Endodermal cell (in vitro differentiated cells): ENCODE measurements at regions not wholly inside any gene's neighbourhood (a gene's known extent, or its start where the extent isn't known, plus 50 kb on each side); places are given as distances from the start of the nearest gene placed in this dataset.

Experiments used
- DNase-seq: peaks from one replicate; pipeline ENCODE4 v3.0.0-alpha.2; 2017
- H3K27ac ChIP-seq: 2 replicates; pipeline ENCODE4 v1.5.1; 2013; ENCODE audit warnings: mild to moderate bottlenecking, low read depth, low read length, moderate library complexity
- H3K27me3 ChIP-seq: 2 replicates; pipeline ENCODE4 v1.6.1; 2013; ENCODE audit warnings: mild to moderate bottlenecking, low read length, moderate library complexity; ENCODE audit not compliant: insufficient read depth, control insufficient read depth, poor library complexity, severe bottlenecking
- H3K36me3 ChIP-seq: 2 replicates; pipeline ENCODE4 v1.7.0; 2013; ENCODE audit warnings: mild to moderate bottlenecking, low read length, moderate library complexity; ENCODE audit not compliant: control insufficient read depth, insufficient read depth
- H3K4me1 ChIP-seq: one replicate; pipeline ENCODE4 v1.7.0; 2013; ENCODE audit warnings: low read length; ENCODE audit not compliant: control insufficient read depth, insufficient read depth
- H3K4me3 ChIP-seq: 2 replicates; pipeline ENCODE4 v1.5.1; 2013; ENCODE audit warnings: mild to moderate bottlenecking, low read length, moderate library complexity
- H3K9ac ChIP-seq: 2 replicates; pipeline ENCODE4 v1.6.1; 2013; ENCODE audit warnings: mild to moderate bottlenecking, low read length, moderate library complexity; ENCODE audit not compliant: poor library complexity, severe bottlenecking; ENCODE audit errors: extremely low read depth
- H3K9me3 ChIP-seq: 2 replicates; pipeline ENCODE4 v1.6.1; 2013; ENCODE audit warnings: mild to moderate bottlenecking, low read length, moderate library complexity; ENCODE audit not compliant: control insufficient read depth
- H3K27ac Mint-ChIP-seq: 2 replicates; pipeline ENCODE4 v1.8.0; 2020; ENCODE audit warnings: mixed read lengths
- H3K27me3 Mint-ChIP-seq: 2 replicates; pipeline ENCODE4 v1.8.0; 2021; ENCODE audit warnings: mild to moderate bottlenecking, mixed read lengths; ENCODE audit not compliant: insufficient read depth
- H3K36me3 Mint-ChIP-seq: 2 replicates; pipeline ENCODE4 v1.8.0; 2020; ENCODE audit warnings: low read depth, mixed read lengths
- H3K4me1 Mint-ChIP-seq: 2 replicates; pipeline ENCODE4 v1.8.0; 2020; ENCODE audit warnings: mixed read lengths
- H3K4me3 Mint-ChIP-seq: 2 replicates; pipeline ENCODE4 v1.8.0; 2020; ENCODE audit warnings: mild to moderate bottlenecking, moderate library complexity, mixed read lengths
- H3K9me3 Mint-ChIP-seq: 2 replicates; pipeline ENCODE4 v1.8.0; 2020; ENCODE audit warnings: mild to moderate bottlenecking, mixed read lengths
- CTCF ChIP-seq: fragments of 200-600 bp; sonication (generic); conservative IDR thresholded peaks from 2 replicates; pipeline ENCODE4 v1.5.0; 2021; ENCODE audit warnings: antibody characterized with exemption, mild to moderate bottlenecking
- whole genome bisulfite sequencing, 2 experiments: methylation state at CpG; one replicate each; pipeline versions ENCODE4 v1.1.5 to v1.1.7; 2013; ENCODE audit warnings: missing lambda C conversion rate in 2 of 2, mixed read lengths in 1 of 2; ENCODE audit not compliant: insufficient coverage in 1 of 2, insufficient read length in 1 of 2; 5-methylcytosine and 5-hydroxymethylcytosine counted together

GRCh38 chr16:60922920-60923319, 1113.3 kb downstream of the CDH8 start:
- Histone ChIP-seq H3K36me3 (no peaks in the 10 kb centered on the region), H3K4me3 (no peak overlapping the region), H3K4me1 (no peaks in the 10 kb centered on the region), H3K27ac (no peak overlapping the region), H3K9me3 (no peaks in the 10 kb centered on the region), H3K27me3 (no peaks in the 10 kb centered on the region), H3K9ac (no peak overlapping the region)
- TF ChIP-seq CTCF: no peak
- Mint-ChIP-seq H3K9me3 (no peaks in the 10 kb centered on the region), H3K4me3 (no peak overlapping the region), H3K36me3 (no peaks in the 10 kb centered on the region), H3K4me1 (no peaks in the 10 kb centered on the region), H3K27me3 (no peaks in the 10 kb centered on the region), H3K27ac (no peak overlapping the region)
- DNase-seq: no peak
- WGBS, 2 experiments: 100% methylated on average over 1 of the region's 2 CpGs

- DNase-seq: no peak
- no peak overlapping the region for H3K4me3 ChIP-seq
- no peaks in the 10 kb centered on the region for H3K4me1 ChIP-seq
- TF ChIP-seq CTCF: no peak
- no peak overlapping the region for H3K27ac ChIP-seq
- H3K36me3 Mint-ChIP-seq: no peaks in the 10 kb centered on the region
- H3K9ac ChIP-seq: no peak overlapping the region
- no peaks in the 10 kb centered on the region for H3K36me3 ChIP-seq
- peaks cover 2% of the 10 kb centered on the region for H3K9me3 Mint-ChIP-seq
- H3K4me3 Mint-ChIP-seq: no peak overlapping the region
- H3K4me1 Mint-ChIP-seq: no peaks in the 10 kb centered on the region
- no peak overlapping the region for H3K27ac Mint-ChIP-seq
- H3K27me3 Mint-ChIP-seq: no peaks in the 10 kb centered on the region
- H3K27me3 ChIP-seq: no peaks in the 10 kb centered on the region
- WGBS, 2 experiments: 100% methylated on average over 3 of the region's 3 CpGs
- H3K9me3 ChIP-seq: no peaks in the 10 kb centered on the region
These were observed 1121.9 kb downstream of the CDH8 start for GRCh38 chr16:60914334-60914733.

GRCh38 chr16:60907645-60908044, 1128.6 kb downstream of the CDH8 start:
- Mint-ChIP-seq H3K4me1 (peaks cover 7% of the 10 kb centered on the region), H3K9me3 (peaks cover 2% of the 10 kb centered on the region), H3K36me3 (no peaks in the 10 kb centered on the region), H3K4me3 (no peak overlapping the region), H3K27me3 (no peaks in the 10 kb centered on the region), H3K27ac (no peak overlapping the region)
- Histone ChIP-seq H3K36me3 (no peaks in the 10 kb centered on the region), H3K4me3 (no peak overlapping the region), H3K9me3 (no peaks in the 10 kb centered on the region), H3K4me1 (no peaks in the 10 kb centered on the region), H3K27ac (no peak overlapping the region), H3K27me3 (no peaks in the 10 kb centered on the region), H3K9ac (no peak overlapping the region)
- peak; percentile 74 for TF ChIP-seq CTCF
- no peak for DNase-seq
- 86 to 92% methylated on average over 2 to 4 of the region's 4 CpGs for WGBS, 2 experiments
